ENCODE measurements at regions not wholly inside any gene's neighbourhood (a gene's known extent, or its start where the extent isn't known, plus 50 kb on each side); places are given as distances from the start of the nearest gene placed in this dataset.

DNA sequence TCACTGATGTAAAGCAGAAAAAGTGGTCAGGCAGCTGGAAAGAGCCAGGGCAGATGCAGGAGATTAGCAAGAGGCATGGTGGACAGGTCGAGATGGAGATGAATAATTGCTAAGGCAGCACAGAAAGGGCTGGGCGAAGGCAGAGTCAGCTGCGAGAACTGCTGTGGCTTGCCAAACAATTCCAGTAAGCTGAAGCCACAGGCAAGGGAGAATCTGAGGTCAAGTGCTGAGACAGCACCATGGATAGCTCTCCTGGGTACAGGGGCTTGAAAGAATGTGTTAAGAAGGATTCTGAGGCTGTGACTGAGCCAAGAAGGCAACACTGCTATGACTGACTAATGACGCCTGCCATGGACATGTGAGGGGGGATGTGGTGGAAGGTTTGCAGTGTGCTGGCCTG is 220.8 kb upstream of the FOXA2 start:
- Histone ChIP-seq H3K27me3 (replicated peaks in 1 of 4; ENCODE audit: control extremely low read depth in 1 of 4, control insufficient read depth in 3 of 4, insufficient read depth in 4 of 4, low read length in 3 of 4) (peaks cover 0 to 2% (median 0%) of the 10 kb centered on the region in 4 experiments), H3K27ac (ENCODE audit: low read length in 2 of 2) (no peak overlapping the region), H4K20me1 (ENCODE audit: control insufficient read depth, insufficient read depth, low read length, poor library complexity, severe bottlenecking) (no peaks in the 10 kb centered on the region), H3K79me2 (ENCODE audit: control insufficient read depth, insufficient read depth, low read length) (no peaks in the 10 kb centered on the region), H2AFZ (ENCODE audit: insufficient read depth, low read depth, low read length, poor library complexity, severe bottlenecking) (no peak overlapping the region), H3K4me2 (replicated peaks; ENCODE audit: low read depth, low read length, poor library complexity, severe bottlenecking) (no peak overlapping the region), H3K9me3 (ENCODE audit: control extremely low read depth in 1 of 3, control insufficient read depth in 2 of 3, insufficient read depth in 1 of 3, low read length in 2 of 3) (peaks cover 0 to 5% (median 0%) of the 10 kb centered on the region in 3 donors), H3K9ac (ENCODE audit: low read length) (no peak overlapping the region), H3K36me3 (replicated peaks in 1 of 2; ENCODE audit: control extremely low read depth in 1 of 2, control insufficient read depth in 1 of 2, extremely low read depth in 1 of 2, insufficient read depth in 2 of 2, low read length in 1 of 2) (no peaks in the 10 kb centered on the region), H3K4me1 (ENCODE audit: control insufficient read depth in 2 of 2, insufficient read depth in 2 of 2, low read length in 2 of 2) (no peaks in the 10 kb centered on the region), H3K4me3 (ENCODE audit: control extremely low read depth in 1 of 5, extremely low read depth in 1 of 5, insufficient read depth in 1 of 5, low read depth in 2 of 5, low read length in 4 of 5) (no peak overlapping the region)
- WGBS (ENCODE audit: insufficient coverage), result 87% methylated on average over 4 of the region's 4 CpGs
- CTCF ChIA-PET, result no interaction called here
- ATAC-seq (ENCODE audit: low read depth) (no peak), DNase-seq (no peak)
- no peaks in the 10 kb centered on the region for H3K4me1 Mint-ChIP-seq
- no peaks in the 10 kb centered on the region for H3K9me3 Mint-ChIP-seq (ENCODE audit: insufficient read depth)
- H3K27ac Mint-ChIP-seq, result no peak overlapping the region
- TF ChIP-seq, protein P1, sequence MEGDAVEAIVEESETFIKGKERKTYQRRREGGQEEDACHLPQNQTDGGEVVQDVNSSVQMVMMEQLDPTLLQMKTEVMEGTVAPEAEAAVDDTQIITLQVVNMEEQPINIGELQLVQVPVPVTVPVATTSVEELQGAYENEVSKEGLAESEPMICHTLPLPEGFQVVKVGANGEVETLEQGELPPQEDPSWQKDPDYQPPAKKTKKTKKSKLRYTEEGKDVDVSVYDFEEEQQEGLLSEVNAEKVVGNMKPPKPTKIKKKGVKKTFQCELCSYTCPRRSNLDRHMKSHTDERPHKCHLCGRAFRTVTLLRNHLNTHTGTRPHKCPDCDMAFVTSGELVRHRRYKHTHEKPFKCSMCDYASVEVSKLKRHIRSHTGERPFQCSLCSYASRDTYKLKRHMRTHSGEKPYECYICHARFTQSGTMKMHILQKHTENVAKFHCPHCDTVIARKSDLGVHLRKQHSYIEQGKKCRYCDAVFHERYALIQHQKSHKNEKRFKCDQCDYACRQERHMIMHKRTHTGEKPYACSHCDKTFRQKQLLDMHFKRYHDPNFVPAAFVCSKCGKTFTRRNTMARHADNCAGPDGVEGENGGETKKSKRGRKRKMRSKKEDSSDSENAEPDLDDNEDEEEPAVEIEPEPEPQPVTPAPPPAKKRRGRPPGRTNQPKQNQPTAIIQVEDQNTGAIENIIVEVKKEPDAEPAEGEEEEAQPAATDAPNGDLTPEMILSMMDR (IDR thresholded peaks at IDR 0.05), result no peak
- no peak for TF ChIP-seq EZH2 (IDR thresholded peaks at IDR 0.05; ENCODE audit: borderline replicate concordance, insufficient read depth, low read depth, low read length, poor library complexity, severe bottlenecking)
- peaks cover 4% of the 10 kb centered on the region for H3K27me3 Mint-ChIP-seq
- intact Hi-C loops (cut with micrococcal nuclease), result no loop called here
- POLR2A ChIA-PET, result no interaction called here
- H3K4me3 Mint-ChIP-seq, result no peak overlapping the region

DNA sequence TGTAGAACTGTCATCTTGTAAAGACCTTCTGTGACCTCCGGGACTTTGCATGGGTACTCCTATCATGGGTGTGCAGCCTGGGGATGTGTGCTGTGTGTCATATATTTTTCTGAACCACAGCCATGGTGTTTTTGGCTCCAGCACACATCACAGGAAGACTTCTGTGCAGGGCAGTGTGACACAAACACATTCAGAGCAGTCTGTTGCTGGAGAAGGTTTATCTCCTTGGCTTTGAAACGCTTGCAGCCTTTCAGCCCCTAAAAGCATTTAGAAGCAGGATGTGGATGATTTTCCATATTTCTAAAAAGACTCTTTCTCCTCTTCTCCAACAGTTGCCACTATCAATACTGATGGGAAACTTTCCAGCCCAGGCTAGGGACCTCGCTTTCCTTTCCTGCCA is 221.6 kb upstream of the FOXA2 start:
- no peak for DNase-seq
- no peak for ATAC-seq (ENCODE audit: low read depth)
- Histone ChIP-seq H3K9me3 (ENCODE audit: control extremely low read depth in 1 of 3, control insufficient read depth in 2 of 3, insufficient read depth in 1 of 3, low read length in 2 of 3) (peaks cover 0 to 5% (median 0%) of the 10 kb centered on the region in 3 donors), H3K4me3 (ENCODE audit: control extremely low read depth in 1 of 5, extremely low read depth in 1 of 5, insufficient read depth in 1 of 5, low read depth in 2 of 5, low read length in 4 of 5) (no peak overlapping the region), H3K4me1 (ENCODE audit: control insufficient read depth in 2 of 2, insufficient read depth in 2 of 2, low read length in 2 of 2) (no peaks in the 10 kb centered on the region), H4K20me1 (ENCODE audit: control insufficient read depth, insufficient read depth, low read length, poor library complexity, severe bottlenecking) (no peaks in the 10 kb centered on the region), H3K36me3 (replicated peaks in 1 of 2; ENCODE audit: control extremely low read depth in 1 of 2, control insufficient read depth in 1 of 2, extremely low read depth in 1 of 2, insufficient read depth in 2 of 2, low read length in 1 of 2) (no peaks in the 10 kb centered on the region), H3K4me2 (replicated peaks; ENCODE audit: low read depth, low read length, poor library complexity, severe bottlenecking) (no peak overlapping the region), H3K79me2 (ENCODE audit: control insufficient read depth, insufficient read depth, low read length) (no peaks in the 10 kb centered on the region), H3K27ac (ENCODE audit: low read length in 2 of 2) (no peak overlapping the region), H3K27me3 (replicated peaks in 1 of 4; ENCODE audit: control extremely low read depth in 1 of 4, control insufficient read depth in 3 of 4, insufficient read depth in 4 of 4, low read length in 3 of 4) (peaks cover 0 to 2% (median 0%) of the 10 kb centered on the region in 4 experiments), H3K9ac (ENCODE audit: low read length) (no peak overlapping the region), H2AFZ (ENCODE audit: insufficient read depth, low read depth, low read length, poor library complexity, severe bottlenecking) (no peak overlapping the region)
- 100% methylated on average over 1 of the region's 3 CpGs for WGBS (ENCODE audit: insufficient coverage)
- Mint-ChIP-seq H3K4me3 (no peak overlapping the region), H3K27ac (no peak overlapping the region), H3K4me1 (no peaks in the 10 kb centered on the region), H3K27me3 (peaks cover 4% of the 10 kb centered on the region), H3K9me3 (ENCODE audit: insufficient read depth) (no peaks in the 10 kb centered on the region)
- ChIA-PET CTCF (no interaction called here), POLR2A (no interaction called here)
- intact Hi-C loops (cut with micrococcal nuclease), result no loop called here
- TF ChIP-seq, protein P1 (IDR thresholded peaks at IDR 0.05), result no peak
- no peak for TF ChIP-seq EZH2 (IDR thresholded peaks at IDR 0.05; ENCODE audit: borderline replicate concordance, insufficient read depth, low read depth, low read length, poor library complexity, severe bottlenecking)
